IgD-negative memory B cell (primary cell): ENCODE measurements at regions not wholly inside any gene's neighbourhood (a gene's known extent, or its start where the extent isn't known, plus 50 kb on each side); places are given as distances from the start of the nearest gene placed in this dataset.

Source experiments
- H3K27ac Mint-ChIP-seq, 3 donors: one replicate each; pipeline ENCODE4 v1.8.0; 2020 to 2022; ENCODE audit warnings: mild to moderate bottlenecking in 3 of 3, mixed read lengths in 3 of 3, moderate library complexity in 1 of 3
- H3K27me3 Mint-ChIP-seq: one replicate; pipeline ENCODE4 v1.8.0; 2021; ENCODE audit warnings: mixed read lengths
- H3K36me3 Mint-ChIP-seq: one replicate; pipeline ENCODE4 v1.8.0; 2020; ENCODE audit warnings: mild to moderate bottlenecking, mixed read lengths
- H3K4me1 Mint-ChIP-seq, 3 donors: one replicate each; pipeline ENCODE4 v1.8.0; 2020 to 2022; ENCODE audit warnings: mixed read lengths in 3 of 3, mild to moderate bottlenecking in 1 of 3
- H3K4me3 Mint-ChIP-seq, 4 donors: one replicate each; pipeline ENCODE4 v1.8.0; 2020 to 2022; ENCODE audit warnings: mild to moderate bottlenecking in 4 of 4, mixed read lengths in 4 of 4, moderate library complexity in 3 of 4
- H3K9me3 Mint-ChIP-seq, 3 donors: one replicate each; pipeline ENCODE4 v1.8.0; 2020 to 2021; ENCODE audit warnings: mixed read lengths in 3 of 3, mild to moderate bottlenecking in 1 of 3

DNA sequence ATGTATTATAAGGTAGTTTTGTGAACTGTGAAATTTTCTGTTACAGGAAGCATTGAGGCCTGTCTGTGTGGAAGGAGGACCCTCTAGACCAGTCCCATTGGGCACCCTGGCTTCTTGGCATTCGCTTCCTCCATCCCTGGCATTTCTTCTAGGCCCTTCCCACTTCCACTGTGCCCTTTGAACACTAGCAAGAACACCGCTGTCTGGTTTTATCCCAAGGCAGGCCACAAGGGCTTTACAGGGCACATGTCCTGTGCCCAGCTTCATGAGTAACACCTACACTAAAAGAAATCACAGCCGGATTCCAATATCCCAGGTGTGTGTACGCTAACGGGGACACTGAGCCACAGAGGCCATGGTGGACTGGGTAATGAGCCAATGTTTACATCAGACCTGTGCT, 99.8 kb downstream of the ADRB2 start:
- Mint-ChIP-seq H3K4me1 (peaks cover 10 to 14% (median 11%) of the 10 kb centered on the region in 3 donors), H3K4me3 (no peak overlapping the region), H3K27ac (no peak overlapping the region), H3K9me3 (no peaks in the 10 kb centered on the region), H3K27me3 (peaks cover 2% of the 10 kb centered on the region), H3K36me3 (peaks cover 2% of the 10 kb centered on the region)

GRCh38 chr5:148927307-148927946, 101.0 kb downstream of the ADRB2 start:
- peaks cover 2% of the 10 kb centered on the region for H3K36me3 Mint-ChIP-seq
- no peak overlapping the region for H3K27ac Mint-ChIP-seq
- no peaks in the 10 kb centered on the region for H3K9me3 Mint-ChIP-seq
- H3K4me1 Mint-ChIP-seq = peaks cover 10 to 14% (median 11%) of the 10 kb centered on the region in 3 donors
- no peaks in the 10 kb centered on the region for H3K27me3 Mint-ChIP-seq
- no peak overlapping the region for H3K4me3 Mint-ChIP-seq

- H3K27ac Mint-ChIP-seq = no peak overlapping the region
Measured at GRCh38 chr5:148928141-148928540, 101.7 kb downstream of the ADRB2 start.

DNA sequence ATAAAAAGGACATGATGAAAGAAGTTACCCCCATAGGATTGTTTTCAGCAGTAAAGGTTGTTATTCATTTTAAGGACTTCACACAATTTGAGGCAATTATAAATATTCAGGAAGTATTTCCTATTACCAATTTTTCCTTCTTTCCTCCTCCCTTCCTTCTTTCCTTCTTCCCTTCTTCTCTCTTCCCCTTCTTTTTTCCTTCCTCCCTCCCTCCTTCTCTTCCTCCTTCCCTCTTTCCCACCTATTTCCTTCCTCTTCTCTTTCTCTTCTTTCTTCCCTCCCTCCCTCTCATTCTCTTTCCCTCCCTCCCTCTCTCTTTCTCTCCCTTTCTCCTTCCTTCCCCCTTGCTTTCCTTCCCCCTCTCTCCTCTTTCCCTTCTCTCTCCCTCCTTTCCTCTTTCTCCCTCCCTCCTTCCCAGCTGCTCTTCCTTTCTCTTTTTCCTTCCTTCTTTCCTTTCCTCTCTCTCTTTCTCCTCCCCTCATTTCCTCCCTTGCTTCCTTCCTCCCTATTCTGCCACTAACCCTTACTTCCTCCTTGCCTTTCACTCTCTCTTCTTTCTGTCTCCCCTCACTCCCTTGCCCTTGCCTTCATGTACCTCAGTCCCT, 105.1 kb downstream of the ADRB2 start:
- no peak overlapping the region for H3K27ac Mint-ChIP-seq
- no peaks in the 10 kb centered on the region for H3K9me3 Mint-ChIP-seq

More at GRCh38 chr5:148928141-148928540, 101.7 kb downstream of the ADRB2 start:
- peaks cover 2% of the 10 kb centered on the region for H3K36me3 Mint-ChIP-seq
- H3K4me1 Mint-ChIP-seq = peaks cover 10 to 14% (median 11%) of the 10 kb centered on the region in 3 donors
- no peaks in the 10 kb centered on the region for H3K9me3 Mint-ChIP-seq
- no peaks in the 10 kb centered on the region for H3K27me3 Mint-ChIP-seq
- H3K4me3 Mint-ChIP-seq = no peak overlapping the region

DNA sequence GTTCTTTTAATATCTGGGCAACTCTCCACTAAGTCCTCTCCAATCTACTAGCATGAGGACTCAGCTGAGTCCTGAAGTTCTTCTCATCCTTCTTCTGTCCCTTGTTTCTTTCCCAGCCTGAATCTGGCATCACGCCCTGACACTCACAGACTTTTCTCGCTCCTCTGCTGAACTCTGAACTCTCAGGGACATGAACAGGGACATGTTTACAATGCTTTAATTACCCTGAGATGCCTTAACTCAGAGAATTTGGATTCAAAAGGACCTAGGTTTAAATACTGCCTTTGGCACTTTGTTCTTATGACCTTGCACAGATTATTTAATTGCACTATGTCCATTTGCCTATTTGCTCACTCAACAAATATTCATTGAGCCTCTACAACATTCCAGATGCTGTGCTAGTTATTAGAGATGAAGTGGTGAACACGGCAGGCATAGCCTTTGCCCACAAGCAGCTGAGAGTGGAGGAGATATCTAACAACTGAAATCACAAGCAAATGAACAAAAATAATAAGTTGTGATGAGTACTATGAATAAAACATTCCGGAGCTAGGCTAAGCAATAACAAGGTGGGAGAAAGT, 106.0 kb downstream of the ADRB2 start:
- Mint-ChIP-seq H3K27me3 (no peaks in the 10 kb centered on the region), H3K9me3 (no peaks in the 10 kb centered on the region), H3K4me1 (peaks cover 10 to 14% (median 11%) of the 10 kb centered on the region in 3 donors), H3K4me3 (peak overlapping the region in 1 of 4 donors; percentile 28), H3K36me3 (peaks cover 2% of the 10 kb centered on the region), H3K27ac (no peak overlapping the region)

More for the DNA sequence above, 105.1 kb downstream of the ADRB2 start:
- Mint-ChIP-seq H3K4me1 (peaks cover 10 to 14% (median 11%) of the 10 kb centered on the region in 3 donors), H3K27me3 (no peaks in the 10 kb centered on the region), H3K4me3 (no peak overlapping the region), H3K36me3 (peaks cover 2% of the 10 kb centered on the region)

GRCh38 chr5:148933903-148934432, 107.6 kb downstream of the ADRB2 start:
- Mint-ChIP-seq H3K4me3 (no peak overlapping the region), H3K27me3 (no peaks in the 10 kb centered on the region), H3K4me1 (peaks cover 10 to 12% (median 11%) of the 10 kb centered on the region in 3 donors), H3K27ac (no peak overlapping the region), H3K36me3 (peaks cover 5% of the 10 kb centered on the region), H3K9me3 (no peaks in the 10 kb centered on the region)

DNA sequence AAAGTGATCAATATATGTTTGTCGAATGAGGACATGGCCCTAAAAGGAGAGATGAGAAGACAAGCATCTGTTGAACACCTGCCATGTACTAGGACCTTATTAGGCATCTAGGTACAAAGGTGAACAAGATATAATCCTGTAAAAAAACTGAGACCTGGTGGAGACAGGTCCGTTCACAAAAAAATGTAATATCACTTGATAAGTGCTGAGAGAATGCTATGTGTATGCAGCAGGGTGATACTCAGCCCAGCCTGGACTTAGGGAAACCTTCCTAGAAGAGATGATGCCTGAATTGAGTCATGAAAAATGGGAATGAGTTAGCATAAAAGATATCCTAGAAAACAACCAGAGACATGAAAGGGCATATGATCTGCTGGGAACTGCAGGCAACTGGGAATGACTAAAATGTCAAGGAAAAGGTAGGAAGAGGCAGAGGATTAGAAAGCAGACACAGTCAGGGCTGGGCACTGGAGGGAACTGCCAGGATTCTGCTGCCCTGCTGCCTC, 108.5 kb downstream of the ADRB2 start:
- H3K4me3 Mint-ChIP-seq = no peak overlapping the region
- no peak overlapping the region for H3K27ac Mint-ChIP-seq
- no peaks in the 10 kb centered on the region for H3K9me3 Mint-ChIP-seq
- H3K27me3 Mint-ChIP-seq = no peaks in the 10 kb centered on the region
- peaks cover 9 to 11% (median 10%) of the 10 kb centered on the region in 3 donors for H3K4me1 Mint-ChIP-seq
- H3K36me3 Mint-ChIP-seq = peaks cover 5% of the 10 kb centered on the region

- no peak overlapping the region for H3K4me3 Mint-ChIP-seq
- H3K27ac Mint-ChIP-seq = no peak overlapping the region
- no peaks in the 10 kb centered on the region for H3K4me1 Mint-ChIP-seq
- H3K27me3 Mint-ChIP-seq = peaks cover 4% of the 10 kb centered on the region
- H3K36me3 Mint-ChIP-seq = peaks cover 5% of the 10 kb centered on the region
- no peaks in the 10 kb centered on the region for H3K9me3 Mint-ChIP-seq
Measured at GRCh38 chr5:148937239-148937638, 110.8 kb downstream of the ADRB2 start.

- Mint-ChIP-seq H3K27ac (no peak overlapping the region), H3K9me3 (no peaks in the 10 kb centered on the region)
Measured at GRCh38 chr5:148937830-148938521, 111.6 kb downstream of the ADRB2 start.

GRCh38 chr5:148938522-148938882, 112.1 kb downstream of the ADRB2 start:
- H3K4me3 Mint-ChIP-seq = no peak overlapping the region
- peaks cover 4% of the 10 kb centered on the region for H3K27me3 Mint-ChIP-seq
- peaks cover 5% of the 10 kb centered on the region for H3K36me3 Mint-ChIP-seq
- H3K27ac Mint-ChIP-seq = no peak overlapping the region
- H3K9me3 Mint-ChIP-seq = no peaks in the 10 kb centered on the region
- no peaks in the 10 kb centered on the region for H3K4me1 Mint-ChIP-seq

More at GRCh38 chr5:148937830-148938521, 111.6 kb downstream of the ADRB2 start:
- H3K36me3 Mint-ChIP-seq = peaks cover 5% of the 10 kb centered on the region
- H3K4me3 Mint-ChIP-seq = no peak overlapping the region
- peaks cover 4% of the 10 kb centered on the region for H3K27me3 Mint-ChIP-seq
- no peaks in the 10 kb centered on the region for H3K4me1 Mint-ChIP-seq

GRCh38 chr5:148939676-148940075, 113.3 kb downstream of the ADRB2 start:
- peaks cover 5% of the 10 kb centered on the region for H3K36me3 Mint-ChIP-seq
- H3K27ac Mint-ChIP-seq = peak overlapping the region in 1 of 3 donors; percentile 49
- no peaks in the 10 kb centered on the region for H3K9me3 Mint-ChIP-seq

GRCh38 chr5:148941810-148942209, 115.4 kb downstream of the ADRB2 start:
- H3K4me1 Mint-ChIP-seq = no peaks in the 10 kb centered on the region
- H3K4me3 Mint-ChIP-seq = no peak overlapping the region
- H3K36me3 Mint-ChIP-seq = peaks cover 3% of the 10 kb centered on the region
- no peaks in the 10 kb centered on the region for H3K9me3 Mint-ChIP-seq
- H3K27me3 Mint-ChIP-seq = peaks cover 4% of the 10 kb centered on the region
- no peak overlapping the region for H3K27ac Mint-ChIP-seq

More at GRCh38 chr5:148939676-148940075, 113.3 kb downstream of the ADRB2 start:
- Mint-ChIP-seq H3K27me3 (peaks cover 4% of the 10 kb centered on the region), H3K4me1 (no peaks in the 10 kb centered on the region), H3K4me3 (no peak overlapping the region)

DNA sequence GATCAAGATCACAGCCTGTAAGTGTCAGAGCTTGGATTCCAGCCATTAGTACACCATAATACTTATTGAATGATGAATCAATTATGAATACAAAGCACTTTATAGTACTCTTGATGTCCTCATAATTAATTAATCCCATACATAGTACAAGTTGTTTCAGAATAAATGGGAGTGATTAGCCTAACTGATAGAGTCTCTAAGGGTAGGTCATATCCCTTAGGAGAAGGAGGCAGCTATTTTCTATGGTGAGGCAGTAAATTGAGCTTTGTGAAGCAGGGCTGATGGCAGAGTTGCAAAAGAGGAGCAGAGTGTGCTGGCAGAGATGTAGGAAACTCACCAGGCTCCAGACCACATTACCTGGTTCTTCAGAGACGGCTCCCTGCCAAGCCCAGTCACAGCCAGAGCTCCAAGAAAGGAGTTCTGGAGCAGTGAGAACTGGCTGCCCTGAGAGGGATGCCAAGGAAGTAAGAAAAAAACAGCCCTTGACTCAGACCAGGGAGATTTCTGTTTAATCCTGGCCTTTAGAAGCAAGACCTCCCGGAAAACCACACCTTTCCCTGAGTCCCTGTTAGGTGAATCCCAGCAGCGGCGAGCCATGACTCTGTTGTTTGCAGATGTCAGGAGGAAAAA, 112.9 kb downstream of the SH3TC2 start:
- H3K4me3 Mint-ChIP-seq = no peak overlapping the region
- H3K27me3 Mint-ChIP-seq = no peaks in the 10 kb centered on the region
- no peaks in the 10 kb centered on the region for H3K4me1 Mint-ChIP-seq
- H3K27ac Mint-ChIP-seq = no peak overlapping the region
- no peaks in the 10 kb centered on the region for H3K36me3 Mint-ChIP-seq
- no peaks in the 10 kb centered on the region for H3K9me3 Mint-ChIP-seq

DNA sequence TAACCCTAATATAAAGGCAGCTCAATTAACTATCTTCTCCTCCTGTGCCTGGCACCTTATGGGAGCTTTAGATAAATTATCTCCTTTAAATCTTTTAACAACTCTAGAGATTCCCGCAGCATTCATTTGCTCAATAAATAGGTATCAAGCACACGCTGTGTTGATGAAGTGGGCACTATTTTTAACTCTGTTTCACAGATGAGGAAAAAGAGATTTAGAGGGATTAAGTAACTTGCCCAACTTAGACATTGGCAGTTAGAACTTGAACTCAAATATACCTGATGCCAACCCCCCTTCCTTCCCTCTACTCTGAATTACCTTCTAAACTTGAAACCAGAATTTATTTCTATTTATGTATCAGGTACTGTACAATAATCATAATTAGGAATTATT, 112.4 kb downstream of the SH3TC2 start:
- H3K36me3 Mint-ChIP-seq = no peaks in the 10 kb centered on the region
- H3K27ac Mint-ChIP-seq = no peak overlapping the region
- no peak overlapping the region for H3K4me3 Mint-ChIP-seq
- no peaks in the 10 kb centered on the region for H3K9me3 Mint-ChIP-seq
- H3K27me3 Mint-ChIP-seq = no peaks in the 10 kb centered on the region
- H3K4me1 Mint-ChIP-seq = no peaks in the 10 kb centered on the region
